OCI-LY1 (cell line): ENCODE measurements at regions not wholly inside any gene's neighbourhood (a gene's known extent, or its start where the extent isn't known, plus 50 kb on each side); places are given as distances from the start of the nearest gene placed in this dataset.

ENCODE experiments used
- H2AFZ ChIP-seq: fragments of 200-600 bp; sonication (generic), shearing (Covaris generic); 2 replicates; pipeline ENCODE4 v1.6.0; 2014; ENCODE audit warnings: antibody characterized with exemption, mild to moderate bottlenecking, low read length
- H3F3A ChIP-seq: fragments of 200-600 bp; sonication (generic), shearing (Covaris generic); 2 replicates; pipeline ENCODE4 v1.6.0; 2014; ENCODE audit warnings: mild to moderate bottlenecking, antibody characterized with exemption, low read length, moderate library complexity; ENCODE audit not compliant: insufficient read depth
- H3K27ac ChIP-seq: fragments of 200-600 bp; sonication (generic); 2 replicates; pipeline ENCODE4 v1.5.1; 2014; ENCODE audit warnings: low read length, mixed run types, mild to moderate bottlenecking, low read depth; ENCODE audit not compliant: poor library complexity, severe bottlenecking
- H3K27me3 ChIP-seq: fragments of 200-600 bp; sonication (generic); 2 replicates; pipeline ENCODE4 v1.6.0; 2014; ENCODE audit warnings: antibody characterized with exemption, mild to moderate bottlenecking, low read length, moderate library complexity; ENCODE audit not compliant: insufficient read depth
- H3K36me3 ChIP-seq: fragments of 200-600 bp; sonication (generic); 2 replicates; pipeline ENCODE4 v1.6.1; 2014; ENCODE audit warnings: mild to moderate bottlenecking, antibody characterized with exemption, low read length, moderate library complexity, mixed read lengths; ENCODE audit not compliant: insufficient read depth
- H3K4me1 ChIP-seq: fragments of 200-600 bp; sonication (generic); 2 replicates; pipeline ENCODE4 v1.5.1; 2014; ENCODE audit warnings: mild to moderate bottlenecking, low read length, moderate library complexity; ENCODE audit not compliant: insufficient read depth, severe bottlenecking
- H3K4me2 ChIP-seq: fragments of 200-600 bp; sonication (generic), shearing (Covaris generic); 2 replicates; pipeline ENCODE4 v1.6.1; 2014; ENCODE audit warnings: low read length
- H3K4me3 ChIP-seq: fragments of 200-600 bp; sonication (generic); 2 replicates; pipeline ENCODE4 v1.5.1; 2014; ENCODE audit warnings: low read length, low read depth, mild to moderate bottlenecking, mixed read lengths; ENCODE audit not compliant: poor library complexity, severe bottlenecking
- H3K79me2 ChIP-seq: fragments of 200-600 bp; shearing (Covaris generic); 2 replicates; pipeline ENCODE4 v1.6.1; 2016; ENCODE audit warnings: mixed run types, low read length, mixed read lengths; ENCODE audit not compliant: insufficient read depth
- H3K9ac ChIP-seq: fragments of 200-600 bp; sonication (generic), shearing (Covaris generic); 2 replicates; pipeline ENCODE4 v1.6.1; 2014; ENCODE audit warnings: mild to moderate bottlenecking, low read length, mixed read lengths
- H3K9me2 ChIP-seq: fragments of 200-600 bp; sonication (generic), shearing (Covaris generic); 2 replicates; pipeline ENCODE4 v1.6.1; 2014; ENCODE audit warnings: low read depth, mild to moderate bottlenecking, low read length, mixed read lengths
- H3K9me3 ChIP-seq: fragments of 200-600 bp; shearing (Covaris generic); 2 replicates; pipeline ENCODE4 v1.6.1; 2014; ENCODE audit warnings: low read length, mixed read lengths
- H4K20me1 ChIP-seq: fragments of 200-600 bp; sonication (generic), shearing (Covaris generic); 2 replicates; pipeline ENCODE4 v1.6.0; 2016; ENCODE audit warnings: mild to moderate bottlenecking, low read length; ENCODE audit not compliant: insufficient read depth
- CTCF ChIP-seq: fragments of 200-600 bp; sonication (generic), shearing (Covaris generic); IDR thresholded peaks from 2 replicates; pipeline ENCODE4 v1.5.1; 2017; ENCODE audit warnings: mild to moderate bottlenecking, antibody characterized with exemption, low read length, moderate library complexity, mixed read lengths
- EZH2 ChIP-seq: fragments of 200-600 bp; sonication (generic), shearing (Covaris generic); IDR thresholded peaks from 2 replicates; pipeline ENCODE4 v1.8.0; 2017; ENCODE audit warnings: borderline replicate concordance, mixed run types, mild to moderate bottlenecking, antibody characterized with exemption, low read length, moderate library complexity, mixed read lengths

- H3K36me3 ChIP-seq: no peaks in the 10 kb centered on the region
- H3F3A ChIP-seq: no peaks in the 10 kb centered on the region
- no peaks in the 10 kb centered on the region for H3K27me3 ChIP-seq
- no peaks in the 10 kb centered on the region for H3K9me2 ChIP-seq
- no peaks in the 10 kb centered on the region for H4K20me1 ChIP-seq
- TF ChIP-seq CTCF (no peak), EZH2 (no peak)
- H2AFZ ChIP-seq: no peak overlapping the region
- no peak overlapping the region for H3K4me2 ChIP-seq
- H3K9ac ChIP-seq: no peak overlapping the region
- no peaks in the 10 kb centered on the region for H3K4me1 ChIP-seq
- no peak overlapping the region for H3K27ac ChIP-seq
- no peaks in the 10 kb centered on the region for H3K9me3 ChIP-seq
- H3K4me3 ChIP-seq: no peak overlapping the region
- no peaks in the 10 kb centered on the region for H3K79me2 ChIP-seq
These were observed 167.9 kb upstream of the FREM1 start for GRCh38 chr9:15077946-15078729.

- no peaks in the 10 kb centered on the region for H4K20me1 ChIP-seq
- no peak overlapping the region for H2AFZ ChIP-seq
- no peaks in the 10 kb centered on the region for H3K79me2 ChIP-seq
- H3K27me3 ChIP-seq: no peaks in the 10 kb centered on the region
- no peak overlapping the region for H3K9ac ChIP-seq
- no peaks in the 10 kb centered on the region for H3K9me3 ChIP-seq
- H3K9me2 ChIP-seq: no peaks in the 10 kb centered on the region
- TF ChIP-seq EZH2 (no peak), CTCF (no peak)
- no peaks in the 10 kb centered on the region for H3K36me3 ChIP-seq
- no peak overlapping the region for H3K4me2 ChIP-seq
- no peak overlapping the region for H3K4me3 ChIP-seq
- H3K4me1 ChIP-seq: no peaks in the 10 kb centered on the region
- H3K27ac ChIP-seq: no peak overlapping the region
- no peaks in the 10 kb centered on the region for H3F3A ChIP-seq
These were observed 163.4 kb upstream of the FREM1 start for GRCh38 chr9:15073620-15074019.

GRCh38 chr9:15070716-15071115 is 160.5 kb upstream of the FREM1 start:
- no peaks in the 10 kb centered on the region for H3F3A ChIP-seq
- H3K4me3 ChIP-seq: no peak overlapping the region
- H3K79me2 ChIP-seq: no peaks in the 10 kb centered on the region
- TF ChIP-seq EZH2: no peak
- no peak for TF ChIP-seq CTCF
- no peak overlapping the region for H3K27ac ChIP-seq
- no peaks in the 10 kb centered on the region for H3K9me3 ChIP-seq
- no peaks in the 10 kb centered on the region for H3K9me2 ChIP-seq
- H4K20me1 ChIP-seq: no peaks in the 10 kb centered on the region
- H3K9ac ChIP-seq: no peak overlapping the region
- no peaks in the 10 kb centered on the region for H3K36me3 ChIP-seq
- H2AFZ ChIP-seq: no peak overlapping the region
- no peaks in the 10 kb centered on the region for H3K27me3 ChIP-seq
- H3K4me1 ChIP-seq: no peaks in the 10 kb centered on the region
- no peak overlapping the region for H3K4me2 ChIP-seq
